IMR-90 (cell line): ENCODE measurements at regions not wholly inside any gene's neighbourhood (a gene's known extent, or its start where the extent isn't known, plus 50 kb on each side); places are given as distances from the start of the nearest gene placed in this dataset.

Source experiments
- MAFK ChIP-seq: IDR thresholded peaks from 2 replicates; pipeline ENCODE4 v1.6.1; 2012; ENCODE audit warnings: low read depth, low read length, improper control_type of control experiment
- TF ChIP-seq, protein P1 (sequence below): conservative IDR thresholded peaks from 2 replicates; pipeline ENCODE4 v1.5.1; 2012; ENCODE audit warnings: mild to moderate bottlenecking, low read depth, low read length, improper control_type of control experiment

GRCh38 chr5:2833556-2833955 lies 82.1 kb upstream of the IRX2 start:
- TF ChIP-seq MAFK, result no peak
- TF ChIP-seq, protein P1, sequence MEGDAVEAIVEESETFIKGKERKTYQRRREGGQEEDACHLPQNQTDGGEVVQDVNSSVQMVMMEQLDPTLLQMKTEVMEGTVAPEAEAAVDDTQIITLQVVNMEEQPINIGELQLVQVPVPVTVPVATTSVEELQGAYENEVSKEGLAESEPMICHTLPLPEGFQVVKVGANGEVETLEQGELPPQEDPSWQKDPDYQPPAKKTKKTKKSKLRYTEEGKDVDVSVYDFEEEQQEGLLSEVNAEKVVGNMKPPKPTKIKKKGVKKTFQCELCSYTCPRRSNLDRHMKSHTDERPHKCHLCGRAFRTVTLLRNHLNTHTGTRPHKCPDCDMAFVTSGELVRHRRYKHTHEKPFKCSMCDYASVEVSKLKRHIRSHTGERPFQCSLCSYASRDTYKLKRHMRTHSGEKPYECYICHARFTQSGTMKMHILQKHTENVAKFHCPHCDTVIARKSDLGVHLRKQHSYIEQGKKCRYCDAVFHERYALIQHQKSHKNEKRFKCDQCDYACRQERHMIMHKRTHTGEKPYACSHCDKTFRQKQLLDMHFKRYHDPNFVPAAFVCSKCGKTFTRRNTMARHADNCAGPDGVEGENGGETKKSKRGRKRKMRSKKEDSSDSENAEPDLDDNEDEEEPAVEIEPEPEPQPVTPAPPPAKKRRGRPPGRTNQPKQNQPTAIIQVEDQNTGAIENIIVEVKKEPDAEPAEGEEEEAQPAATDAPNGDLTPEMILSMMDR, result no peak
